ENCODE measurements at regions not wholly inside any gene's neighbourhood (a gene's known extent, or its start where the extent isn't known, plus 50 kb on each side); places are given as distances from the start of the nearest gene placed in this dataset.
A peak's percentile ranks its signal among the peaks of the same experiment; 100 is the strongest.
"Not testable (repeated sequence)": the region's sequence is repeated elsewhere in the genome, so short reads cannot be mapped to it uniquely, and the experiment has no call there.

- no peak for DNase-seq (ENCODE audit: low read depth)
- in situ Hi-C loops (cut with HindIII; ENCODE audit: low pct_unique_long_range_greater_than_20kb, low sequenced_read_pairs): no loop called here
Measured at GRCh38 chr9:7636838-7637467, 162.6 kb downstream of the DMAC1 start.

- DNase-seq (ENCODE audit: low read depth): no peak
- in situ Hi-C loops (cut with HindIII; ENCODE audit: low pct_unique_long_range_greater_than_20kb, low sequenced_read_pairs): no loop called here
Measured at GRCh38 chr9:7636309-7636708, 163.3 kb downstream of the DMAC1 start.

- in situ Hi-C loops (cut with HindIII; ENCODE audit: low pct_unique_long_range_greater_than_20kb, low sequenced_read_pairs); DNase-seq (ENCODE audit: low read depth): not testable (repeated sequence)
Measured at GRCh38 chr9:7626571-7627029, 173.0 kb downstream of the DMAC1 start.

GRCh38 chr9:7622481-7622880 is 177.1 kb downstream of the DMAC1 start:
- DNase-seq (ENCODE audit: low read depth): no peak
- in situ Hi-C loops (cut with HindIII; ENCODE audit: low pct_unique_long_range_greater_than_20kb, low sequenced_read_pairs): no loop called here

- in situ Hi-C loops (cut with HindIII; ENCODE audit: low pct_unique_long_range_greater_than_20kb, low sequenced_read_pairs): no loop called here
- DNase-seq (ENCODE audit: low read depth): no peak
Measured at GRCh38 chr9:7615344-7615743, 184.2 kb downstream of the DMAC1 start.

GRCh38 chr9:7613931-7614330 is 185.6 kb downstream of the DMAC1 start:
- no peak for DNase-seq (ENCODE audit: low read depth)
- in situ Hi-C loops (cut with HindIII; ENCODE audit: low pct_unique_long_range_greater_than_20kb, low sequenced_read_pairs): no loop called here

GRCh38 chr9:7608261-7608660 is 191.3 kb downstream of the DMAC1 start:
- in situ Hi-C loops (cut with HindIII; ENCODE audit: low pct_unique_long_range_greater_than_20kb, low sequenced_read_pairs): no loop called here
- DNase-seq (ENCODE audit: low read depth): no peak

GRCh38 chr9:7607421-7607820 is 192.2 kb downstream of the DMAC1 start:
- DNase-seq (ENCODE audit: low read depth): no peak
- in situ Hi-C loops (cut with HindIII; ENCODE audit: low pct_unique_long_range_greater_than_20kb, low sequenced_read_pairs): no loop called here

- DNase-seq (ENCODE audit: low read depth): no peak
- in situ Hi-C loops (cut with HindIII; ENCODE audit: low pct_unique_long_range_greater_than_20kb, low sequenced_read_pairs): no loop called here
Measured at GRCh38 chr9:7606591-7606990, 193.0 kb downstream of the DMAC1 start.

- in situ Hi-C loops (cut with HindIII; ENCODE audit: low pct_unique_long_range_greater_than_20kb, low sequenced_read_pairs): no loop called here
- no peak for DNase-seq (ENCODE audit: low read depth)
Measured at GRCh38 chr9:7601739-7602138, 197.8 kb downstream of the DMAC1 start.

GRCh38 chr9:7597716-7598115 is 201.9 kb downstream of the DMAC1 start:
- in situ Hi-C loops (cut with HindIII; ENCODE audit: low pct_unique_long_range_greater_than_20kb, low sequenced_read_pairs): no loop called here
- no peak for DNase-seq (ENCODE audit: low read depth)

- in situ Hi-C loops (cut with HindIII; ENCODE audit: low pct_unique_long_range_greater_than_20kb, low sequenced_read_pairs): no loop called here
- no peak for DNase-seq (ENCODE audit: low read depth)
Measured at GRCh38 chr9:7592321-7593316, 207.0 kb downstream of the DMAC1 start.

- no peak for DNase-seq (ENCODE audit: low read depth)
- in situ Hi-C loops (cut with HindIII; ENCODE audit: low pct_unique_long_range_greater_than_20kb, low sequenced_read_pairs): no loop called here
Measured at GRCh38 chr9:7591501-7591900, 208.1 kb downstream of the DMAC1 start.

GRCh38 chr9:7580568-7580967 is 219.0 kb downstream of the DMAC1 start:
- DNase-seq (ENCODE audit: low read depth): no peak
- in situ Hi-C loops (cut with HindIII; ENCODE audit: low pct_unique_long_range_greater_than_20kb, low sequenced_read_pairs): no loop called here

- no peak for DNase-seq (ENCODE audit: low read depth)
- in situ Hi-C loops (cut with HindIII; ENCODE audit: low pct_unique_long_range_greater_than_20kb, low sequenced_read_pairs): no loop called here
Measured at GRCh38 chr9:7579351-7579750, 220.2 kb downstream of the DMAC1 start.

- in situ Hi-C loops (cut with HindIII; ENCODE audit: low pct_unique_long_range_greater_than_20kb, low sequenced_read_pairs): no loop called here
- DNase-seq (ENCODE audit: low read depth): no peak
Measured at GRCh38 chr9:7578951-7579350, 220.6 kb downstream of the DMAC1 start.

- in situ Hi-C loops (cut with HindIII; ENCODE audit: low pct_unique_long_range_greater_than_20kb, low sequenced_read_pairs): no loop called here
- DNase-seq (ENCODE audit: low read depth): peak; percentile 34
Measured at GRCh38 chr9:7570107-7570720, 229.4 kb downstream of the DMAC1 start.

- in situ Hi-C loops (cut with HindIII; ENCODE audit: low pct_unique_long_range_greater_than_20kb, low sequenced_read_pairs): no loop called here
Measured at GRCh38 chr9:7567687-7568086, 231.9 kb downstream of the DMAC1 start.

GRCh38 chr9:7561527-7562080 is 238.0 kb downstream of the DMAC1 start:
- no peak for DNase-seq (ENCODE audit: low read depth)
- in situ Hi-C loops (cut with HindIII; ENCODE audit: low pct_unique_long_range_greater_than_20kb, low sequenced_read_pairs): no loop called here

More at GRCh38 chr9:7567687-7568086, 231.9 kb downstream of the DMAC1 start:
- no peak for DNase-seq (ENCODE audit: low read depth)

All from Caki2 (cell line).